Loucy (cell line): ENCODE measurements at regions not wholly inside any gene's neighbourhood (a gene's known extent, or its start where the extent isn't known, plus 50 kb on each side); places are given as distances from the start of the nearest gene placed in this dataset.

ENCODE experiments used
- H2AFZ ChIP-seq: fragments of 200-600 bp; sonication (generic); 2 replicates; pipeline ENCODE4 v1.6.0; 2016; ENCODE audit warnings: antibody characterized with exemption, mild to moderate bottlenecking, low read length, moderate library complexity
- H3F3A ChIP-seq: fragments of 200-600 bp; 2 replicates; pipeline ENCODE4 v1.6.0; 2016; ENCODE audit warnings: antibody characterized with exemption, low read depth, mild to moderate bottlenecking
- H3K27me3 ChIP-seq: fragments of 200-600 bp; sonication (generic); 2 replicates; pipeline ENCODE4 v1.6.1; 2014; ENCODE audit warnings: low read length, mild to moderate bottlenecking; ENCODE audit not compliant: insufficient read depth, poor library complexity, severe bottlenecking
- H3K36me3 ChIP-seq: fragments of 200-600 bp; sonication (generic); 2 replicates; pipeline ENCODE4 v1.6.1; 2016; ENCODE audit warnings: low read length; ENCODE audit not compliant: insufficient read depth
- H3K4me1 ChIP-seq: fragments of 200-600 bp; sonication (generic); 2 replicates; pipeline ENCODE4 v1.5.1; 2014; ENCODE audit warnings: low read length, mild to moderate bottlenecking; ENCODE audit not compliant: insufficient read depth, poor library complexity, severe bottlenecking
- H3K4me2 ChIP-seq: fragments of 200-600 bp; sonication (generic); 2 replicates; pipeline ENCODE4 v1.6.0; 2014; ENCODE audit warnings: antibody characterized with exemption, low read length, low read depth, mild to moderate bottlenecking; ENCODE audit not compliant: poor library complexity, severe bottlenecking
- H3K4me3 ChIP-seq: fragments of 200-600 bp; sonication (generic); 2 replicates; pipeline ENCODE4 v1.5.1; 2014; ENCODE audit warnings: low read length, mild to moderate bottlenecking, mixed read lengths; ENCODE audit not compliant: poor library complexity, severe bottlenecking
- H3K79me2 ChIP-seq: fragments of 200-600 bp; sonication (generic); 2 replicates; pipeline ENCODE4 v1.6.1; 2014; ENCODE audit warnings: low read length; ENCODE audit not compliant: insufficient read depth
- H3K9ac ChIP-seq: fragments of 200-600 bp; sonication (generic); 2 replicates; pipeline ENCODE4 v1.6.0; 2014; ENCODE audit warnings: mild to moderate bottlenecking, low read depth, low read length, moderate library complexity; ENCODE audit not compliant: poor library complexity, severe bottlenecking
- H3K9me2 ChIP-seq: fragments of 200-600 bp; sonication (generic); replicated peaks from 2 replicates; pipeline ENCODE4 v1.6.1; 2016; ENCODE audit warnings: low read depth, low read length, mixed read lengths
- H3K9me3 ChIP-seq: fragments of 200-600 bp; sonication (generic); 2 replicates; pipeline ENCODE4 v1.6.1; 2014; ENCODE audit warnings: mild to moderate bottlenecking, antibody characterized with exemption, low read length, low read depth; ENCODE audit not compliant: insufficient read depth
- H4K20me1 ChIP-seq: fragments of 200-600 bp; sonication (generic); 2 replicates; pipeline ENCODE4 v1.6.0; 2014; ENCODE audit warnings: antibody characterized with exemption, low read length, mild to moderate bottlenecking; ENCODE audit not compliant: insufficient read depth, poor library complexity, severe bottlenecking
- EZH2phosphoT487 ChIP-seq: fragments of 200-600 bp; IDR thresholded peaks from 2 replicates; pipeline ENCODE4 v1.6.1; 2018; ENCODE audit warnings: antibody characterized with exemption, mild to moderate bottlenecking, moderate library complexity, borderline replicate concordance
- TF ChIP-seq, protein P1 (sequence below): fragments of 200-600 bp; sonication (generic); conservative IDR thresholded peaks from 2 replicates; pipeline ENCODE4 v1.5.1; 2014; ENCODE audit warnings: mild to moderate bottlenecking, antibody characterized with exemption, low read length

DNA sequence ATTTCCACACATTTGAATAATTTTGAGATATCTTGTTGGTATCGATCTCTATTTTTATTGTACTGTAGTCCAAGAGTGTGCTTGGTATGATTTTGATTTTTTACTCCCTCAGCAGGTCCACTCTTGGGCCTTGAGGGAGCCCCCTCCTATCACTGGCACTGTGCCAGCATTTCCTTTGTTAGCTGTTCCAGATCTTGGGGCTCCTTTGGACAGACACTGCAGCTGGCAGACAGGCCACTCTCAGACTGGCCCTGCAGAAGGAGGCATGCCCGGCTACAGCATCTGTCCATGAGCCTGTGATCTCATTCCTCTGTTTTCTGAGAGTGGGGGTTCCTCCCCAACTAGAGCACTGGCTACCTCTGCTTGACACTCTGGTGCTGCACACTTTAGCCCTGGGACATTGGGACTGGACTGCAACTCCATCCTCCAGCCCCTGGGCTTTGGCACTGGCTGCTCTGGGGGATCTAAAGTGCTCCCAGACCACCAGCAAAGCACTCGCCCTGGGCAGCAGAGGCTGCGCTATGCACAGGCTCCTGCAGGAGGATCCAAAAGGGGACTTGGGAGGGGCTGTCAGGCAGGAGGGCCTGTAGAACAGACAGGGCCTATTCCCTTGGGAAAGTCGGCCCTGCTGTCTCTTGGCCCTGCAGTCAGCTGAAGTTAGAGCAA is 271.3 kb upstream of the DMAC1 start:
- no peak overlapping the region for H2AFZ ChIP-seq
- TF ChIP-seq, protein P1, sequence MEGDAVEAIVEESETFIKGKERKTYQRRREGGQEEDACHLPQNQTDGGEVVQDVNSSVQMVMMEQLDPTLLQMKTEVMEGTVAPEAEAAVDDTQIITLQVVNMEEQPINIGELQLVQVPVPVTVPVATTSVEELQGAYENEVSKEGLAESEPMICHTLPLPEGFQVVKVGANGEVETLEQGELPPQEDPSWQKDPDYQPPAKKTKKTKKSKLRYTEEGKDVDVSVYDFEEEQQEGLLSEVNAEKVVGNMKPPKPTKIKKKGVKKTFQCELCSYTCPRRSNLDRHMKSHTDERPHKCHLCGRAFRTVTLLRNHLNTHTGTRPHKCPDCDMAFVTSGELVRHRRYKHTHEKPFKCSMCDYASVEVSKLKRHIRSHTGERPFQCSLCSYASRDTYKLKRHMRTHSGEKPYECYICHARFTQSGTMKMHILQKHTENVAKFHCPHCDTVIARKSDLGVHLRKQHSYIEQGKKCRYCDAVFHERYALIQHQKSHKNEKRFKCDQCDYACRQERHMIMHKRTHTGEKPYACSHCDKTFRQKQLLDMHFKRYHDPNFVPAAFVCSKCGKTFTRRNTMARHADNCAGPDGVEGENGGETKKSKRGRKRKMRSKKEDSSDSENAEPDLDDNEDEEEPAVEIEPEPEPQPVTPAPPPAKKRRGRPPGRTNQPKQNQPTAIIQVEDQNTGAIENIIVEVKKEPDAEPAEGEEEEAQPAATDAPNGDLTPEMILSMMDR, result no peak
- no peak for TF ChIP-seq EZH2phosphoT487
- H3K36me3 ChIP-seq, result no peaks in the 10 kb centered on the region
- H3K9me3 ChIP-seq, result no peaks in the 10 kb centered on the region
- H3K27me3 ChIP-seq, result no peaks in the 10 kb centered on the region
- no peak overlapping the region for H3K9ac ChIP-seq
- H3K4me1 ChIP-seq, result no peaks in the 10 kb centered on the region
- H3K9me2 ChIP-seq, result no peaks in the 10 kb centered on the region
- H3K79me2 ChIP-seq, result no peaks in the 10 kb centered on the region
- no peak overlapping the region for H3K4me2 ChIP-seq
- H4K20me1 ChIP-seq, result no peaks in the 10 kb centered on the region
- no peak overlapping the region for H3K4me3 ChIP-seq
- H3F3A ChIP-seq, result no peaks in the 10 kb centered on the region

DNA sequence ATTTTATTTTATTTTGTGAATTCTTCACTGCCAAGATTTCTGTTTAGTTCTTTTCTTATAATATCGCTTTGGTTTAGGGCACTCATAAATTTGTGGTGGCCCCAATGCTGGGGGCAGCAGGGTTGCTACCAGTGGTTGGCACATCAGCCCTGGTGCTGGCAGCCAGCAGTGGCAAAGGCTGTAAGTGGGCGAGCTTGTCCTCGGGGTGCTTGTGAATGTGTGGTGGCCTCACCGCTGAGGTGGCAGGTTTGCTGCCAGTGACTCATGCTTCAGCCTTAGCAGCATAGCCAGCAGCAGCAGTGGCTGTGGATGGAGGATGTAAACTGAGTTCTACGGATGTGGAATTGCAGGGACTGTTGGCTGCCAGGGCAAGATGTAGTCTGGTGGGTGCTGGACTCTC is 262.9 kb upstream of the DMAC1 start:
- Histone ChIP-seq H3K27me3 (no peaks in the 10 kb centered on the region), H3K4me3 (no peak overlapping the region), H3F3A (no peaks in the 10 kb centered on the region), H3K4me2 (no peak overlapping the region), H3K79me2 (no peaks in the 10 kb centered on the region), H3K9me3 (no peaks in the 10 kb centered on the region), H3K4me1 (no peaks in the 10 kb centered on the region), H2AFZ (no peak overlapping the region), H3K9me2 (no peaks in the 10 kb centered on the region), H4K20me1 (no peaks in the 10 kb centered on the region), H3K36me3 (no peaks in the 10 kb centered on the region), H3K9ac (no peak overlapping the region)
- TF ChIP-seq, protein P1, result no peak
- TF ChIP-seq EZH2phosphoT487, result no peak

DNA sequence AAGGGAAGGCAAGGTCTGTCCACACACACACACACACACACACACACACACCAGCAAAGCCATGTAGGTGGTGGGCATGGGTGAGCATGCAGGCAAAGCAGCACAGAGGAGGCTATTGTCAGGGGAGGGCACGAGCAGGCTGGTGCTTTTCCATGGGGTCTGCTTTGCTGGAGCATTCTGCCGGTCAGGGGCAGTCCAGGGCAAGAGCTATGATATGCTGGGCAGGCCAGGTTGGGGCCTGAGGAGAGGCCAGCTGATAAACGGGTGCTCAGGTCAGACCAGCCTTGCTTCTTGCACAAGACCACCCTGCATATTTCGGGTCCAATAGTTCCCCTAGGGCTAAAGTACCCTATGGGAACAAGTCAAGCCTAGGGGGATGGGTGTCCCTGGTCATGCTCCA is 253.9 kb upstream of the DMAC1 start:
- H3K4me3 ChIP-seq, result no peak overlapping the region
- H3K27me3 ChIP-seq, result no peaks in the 10 kb centered on the region
- no peaks in the 10 kb centered on the region for H3K36me3 ChIP-seq
- no peak overlapping the region for H3K4me2 ChIP-seq
- H3K9ac ChIP-seq, result no peak overlapping the region
- no peaks in the 10 kb centered on the region for H3K79me2 ChIP-seq
- no peaks in the 10 kb centered on the region for H4K20me1 ChIP-seq
- no peaks in the 10 kb centered on the region for H3F3A ChIP-seq
- TF ChIP-seq, protein P1, result no peak
- TF ChIP-seq EZH2phosphoT487, result no peak
- no peaks in the 10 kb centered on the region for H3K9me2 ChIP-seq
- H3K9me3 ChIP-seq, result no peaks in the 10 kb centered on the region; the same call in 1 of the 2 replicates
- H2AFZ ChIP-seq, result no peak overlapping the region
- H3K4me1 ChIP-seq, result no peaks in the 10 kb centered on the region
